Effector memory CD8-positive, alpha-beta T cell (primary cell): ENCODE measurements at regions not wholly inside any gene's neighbourhood (a gene's known extent, or its start where the extent isn't known, plus 50 kb on each side); places are given as distances from the start of the nearest gene placed in this dataset.

ENCODE experiments used
- ATAC-seq: fragments of 150-1000 bp; cut with Tn5 transposase; replicated peaks from 2 replicates; pipeline ENCODE4 v1.10.0; 2021; ENCODE audit warnings: mild to moderate bottlenecking, moderate library complexity
- DNase-seq, 3 experiments: peaks; one replicate each; pipeline ENCODE4 v3.0.0; 2021
- H3K27ac Mint-ChIP-seq, 2 donors: one replicate each; pipeline ENCODE4 v1.8.0; 2022; ENCODE audit warnings: mild to moderate bottlenecking in 2 of 2, mixed read lengths in 2 of 2, moderate library complexity in 2 of 2
- H3K27me3 Mint-ChIP-seq, 2 donors: one replicate each; pipeline ENCODE4 v1.8.0; 2022; ENCODE audit warnings: mixed read lengths in 2 of 2
- H3K36me3 Mint-ChIP-seq: one replicate; pipeline ENCODE4 v1.8.0; 2022; ENCODE audit warnings: mild to moderate bottlenecking, moderate library complexity, mixed read lengths; ENCODE audit not compliant: insufficient read depth
- H3K4me1 Mint-ChIP-seq, 2 donors: one replicate each; pipeline ENCODE4 v1.8.0; 2022; ENCODE audit warnings: low read depth in 2 of 2, mixed read lengths in 2 of 2
- H3K4me3 Mint-ChIP-seq, 2 donors: one replicate each; pipeline ENCODE4 v1.8.0; 2022; ENCODE audit warnings: mild to moderate bottlenecking in 2 of 2, mixed read lengths in 2 of 2, moderate library complexity in 2 of 2
- H3K9me3 Mint-ChIP-seq, 2 donors: one replicate each; pipeline ENCODE4 v1.8.0; 2022; ENCODE audit warnings: mixed read lengths in 2 of 2

DNA sequence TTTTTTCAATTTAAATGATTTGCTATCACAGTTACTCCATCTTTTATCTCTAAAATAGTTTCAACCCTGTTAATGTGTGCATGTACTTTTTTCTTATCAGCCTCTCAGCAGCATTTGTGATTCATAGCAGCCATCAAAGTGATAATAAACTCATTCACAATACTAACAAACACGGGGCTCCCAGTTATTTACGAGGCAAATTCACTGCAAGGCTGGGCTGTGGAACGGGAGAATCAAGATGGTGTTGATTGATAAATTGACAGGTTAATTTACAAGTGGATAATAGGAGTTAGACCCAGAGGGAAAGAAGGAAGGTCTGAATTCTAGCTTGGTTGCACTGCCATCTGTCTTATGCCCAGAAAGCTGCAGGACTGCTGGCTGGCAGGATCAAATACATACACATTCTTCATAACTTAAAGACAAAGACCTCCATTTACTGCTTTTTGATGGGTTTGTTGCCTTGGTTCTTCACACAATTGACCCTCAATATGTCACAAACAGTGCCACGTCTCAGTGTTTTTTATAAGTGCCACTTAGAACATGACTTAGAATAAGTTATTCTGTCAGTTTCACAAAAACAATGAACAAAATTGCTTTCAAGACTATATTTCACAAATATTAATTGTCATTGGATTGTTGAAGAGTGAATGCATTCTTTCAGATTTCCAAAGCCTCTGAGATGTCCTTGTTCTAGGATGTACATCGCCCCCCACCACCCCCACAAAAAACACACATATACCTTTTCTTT, 562.8 kb downstream of the NR2F2 start:
- H3K27ac Mint-ChIP-seq, result no peak overlapping the region
- no peaks in the 10 kb centered on the region for H3K36me3 Mint-ChIP-seq
- DNase-seq (no peak), ATAC-seq (no peak)
- H3K9me3 Mint-ChIP-seq, result no peaks in the 10 kb centered on the region
- H3K4me1 Mint-ChIP-seq, result peaks cover 3 to 5% of the 10 kb centered on the region in 2 donors
- no peaks in the 10 kb centered on the region for H3K27me3 Mint-ChIP-seq
- H3K4me3 Mint-ChIP-seq, result no peak overlapping the region

DNA sequence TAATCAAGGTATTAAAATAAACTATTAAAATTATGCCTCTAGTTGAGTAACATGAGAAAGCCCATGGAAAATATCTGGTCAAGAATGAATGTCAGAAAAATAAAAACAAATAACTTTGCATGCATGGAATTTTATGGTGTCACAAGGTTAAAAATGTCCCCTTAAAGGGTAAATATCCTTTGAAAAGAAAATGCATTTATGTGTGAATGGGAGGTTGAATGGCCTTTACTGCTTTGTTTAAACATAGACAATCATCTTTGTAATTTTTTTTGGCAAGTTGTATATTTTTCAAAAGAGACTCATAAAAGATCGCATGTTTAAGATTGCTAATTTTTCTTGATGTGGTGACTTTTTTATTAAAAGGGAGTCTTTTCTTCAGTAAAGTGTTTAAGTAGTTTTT, 564.2 kb downstream of the NR2F2 start:
- Mint-ChIP-seq H3K4me1 (peaks cover 3 to 5% of the 10 kb centered on the region in 2 donors), H3K4me3 (no peak overlapping the region), H3K27ac (no peak overlapping the region), H3K9me3 (no peaks in the 10 kb centered on the region), H3K36me3 (no peaks in the 10 kb centered on the region), H3K27me3 (no peaks in the 10 kb centered on the region)
- no peak for DNase-seq
- ATAC-seq, result no peak

DNA sequence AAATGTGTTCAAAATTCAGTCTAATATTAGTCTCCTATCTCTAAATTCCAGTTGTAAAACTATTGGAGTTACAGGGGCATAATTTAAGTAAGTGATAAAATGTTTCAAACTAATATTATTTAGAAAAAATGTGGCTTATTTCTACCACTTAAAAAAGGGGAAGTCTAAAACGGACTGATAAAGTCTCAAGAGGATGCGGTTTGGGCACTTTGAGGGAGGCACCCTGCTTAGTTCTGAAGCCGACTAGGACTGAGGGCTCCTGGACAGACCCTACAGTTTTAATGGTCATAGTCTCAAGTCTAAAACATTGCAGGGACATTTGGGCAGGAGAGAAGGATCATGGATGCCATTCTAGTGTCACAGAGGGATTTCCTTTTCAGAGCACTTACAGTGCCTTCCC, 566.3 kb downstream of the NR2F2 start:
- DNase-seq (no peak), ATAC-seq (no peak)
- H3K4me1 Mint-ChIP-seq, result no peaks in the 10 kb centered on the region
- no peak overlapping the region for H3K4me3 Mint-ChIP-seq
- H3K36me3 Mint-ChIP-seq, result no peaks in the 10 kb centered on the region
- peaks cover 5 to 11% of the 10 kb centered on the region in 2 donors for H3K9me3 Mint-ChIP-seq
- no peaks in the 10 kb centered on the region for H3K27me3 Mint-ChIP-seq
- no peak overlapping the region for H3K27ac Mint-ChIP-seq

DNA sequence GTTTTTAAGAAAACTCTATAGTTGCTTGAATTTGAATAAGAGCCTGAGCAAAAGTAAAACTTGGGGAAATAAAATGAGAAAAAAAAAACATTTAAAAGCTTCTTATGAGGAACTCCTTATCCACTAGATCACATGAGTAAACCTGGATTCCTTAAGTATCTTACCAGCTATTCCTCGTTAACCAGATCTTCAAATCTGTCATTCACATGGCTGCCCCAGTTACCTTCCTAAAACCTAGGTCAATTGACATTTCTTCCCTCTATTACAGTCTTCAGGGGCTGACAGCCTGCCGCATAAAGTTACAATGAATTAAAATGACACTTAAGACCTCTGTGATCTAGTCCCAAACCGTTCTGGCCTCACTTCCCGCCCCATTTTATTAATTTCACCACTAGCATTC, 583.6 kb downstream of the NR2F2 start:
- no peak overlapping the region for H3K27ac Mint-ChIP-seq
- H3K4me1 Mint-ChIP-seq, result no peaks in the 10 kb centered on the region
- no peaks in the 10 kb centered on the region for H3K27me3 Mint-ChIP-seq
- H3K9me3 Mint-ChIP-seq, result peaks cover 4 to 20% of the 10 kb centered on the region in 2 donors
- no peak for DNase-seq
- H3K36me3 Mint-ChIP-seq, result no peaks in the 10 kb centered on the region
- no peak overlapping the region for H3K4me3 Mint-ChIP-seq
- no peak for ATAC-seq

DNA sequence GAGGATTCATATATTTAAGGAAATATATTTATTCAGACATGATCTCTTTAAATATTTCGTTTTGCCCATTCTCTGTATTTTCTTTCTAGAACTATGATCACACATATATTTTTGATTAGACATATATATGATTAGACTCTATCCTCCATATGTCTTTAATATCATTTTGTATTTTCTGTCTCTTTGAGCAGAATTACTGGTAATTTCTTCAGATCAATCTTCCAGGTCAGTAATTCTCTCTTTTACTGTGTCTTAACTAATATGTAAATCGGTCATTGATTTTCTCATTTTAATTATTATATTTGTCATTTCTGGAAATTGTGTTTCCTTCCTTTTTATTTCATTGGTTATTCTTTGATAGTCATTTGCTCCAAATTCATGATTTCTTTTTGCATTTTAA, 586.2 kb downstream of the NR2F2 start:
- H3K27ac Mint-ChIP-seq, result no peak overlapping the region
- H3K9me3 Mint-ChIP-seq, result peaks cover 5 to 20% of the 10 kb centered on the region in 2 donors

DNA sequence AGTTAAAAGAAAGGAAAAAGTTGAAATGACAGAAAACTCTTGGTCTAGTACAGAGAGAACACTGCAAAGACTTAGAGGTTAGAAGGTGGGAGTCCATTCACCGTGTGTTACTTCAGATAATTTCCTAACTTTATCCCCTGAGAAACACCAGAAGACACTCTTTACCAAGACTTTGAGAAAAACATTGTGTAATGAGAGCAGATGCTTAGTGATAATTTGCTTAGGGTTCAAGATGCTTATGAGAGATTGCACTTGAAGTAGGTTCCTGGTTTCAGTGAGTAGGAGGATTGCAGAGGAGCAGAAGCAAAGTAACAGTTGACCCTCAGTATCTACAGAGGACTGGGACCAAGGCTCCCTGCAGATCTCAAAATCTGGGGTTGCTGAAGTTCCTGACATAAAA, 594.1 kb downstream of the NR2F2 start:
- ATAC-seq (no peak), DNase-seq (no peak)
- Mint-ChIP-seq H3K9me3 (peaks cover 8% of the 10 kb centered on the region in 2 donors), H3K4me3 (no peak overlapping the region), H3K27me3 (no peaks in the 10 kb centered on the region), H3K36me3 (no peaks in the 10 kb centered on the region), H3K27ac (no peak overlapping the region), H3K4me1 (no peaks in the 10 kb centered on the region)

More for the DNA sequence above, 586.2 kb downstream of the NR2F2 start:
- H3K27me3 Mint-ChIP-seq, result no peaks in the 10 kb centered on the region
- DNase-seq (no peak), ATAC-seq (no peak)
- no peaks in the 10 kb centered on the region for H3K36me3 Mint-ChIP-seq
- H3K4me3 Mint-ChIP-seq, result no peak overlapping the region
- no peaks in the 10 kb centered on the region for H3K4me1 Mint-ChIP-seq

DNA sequence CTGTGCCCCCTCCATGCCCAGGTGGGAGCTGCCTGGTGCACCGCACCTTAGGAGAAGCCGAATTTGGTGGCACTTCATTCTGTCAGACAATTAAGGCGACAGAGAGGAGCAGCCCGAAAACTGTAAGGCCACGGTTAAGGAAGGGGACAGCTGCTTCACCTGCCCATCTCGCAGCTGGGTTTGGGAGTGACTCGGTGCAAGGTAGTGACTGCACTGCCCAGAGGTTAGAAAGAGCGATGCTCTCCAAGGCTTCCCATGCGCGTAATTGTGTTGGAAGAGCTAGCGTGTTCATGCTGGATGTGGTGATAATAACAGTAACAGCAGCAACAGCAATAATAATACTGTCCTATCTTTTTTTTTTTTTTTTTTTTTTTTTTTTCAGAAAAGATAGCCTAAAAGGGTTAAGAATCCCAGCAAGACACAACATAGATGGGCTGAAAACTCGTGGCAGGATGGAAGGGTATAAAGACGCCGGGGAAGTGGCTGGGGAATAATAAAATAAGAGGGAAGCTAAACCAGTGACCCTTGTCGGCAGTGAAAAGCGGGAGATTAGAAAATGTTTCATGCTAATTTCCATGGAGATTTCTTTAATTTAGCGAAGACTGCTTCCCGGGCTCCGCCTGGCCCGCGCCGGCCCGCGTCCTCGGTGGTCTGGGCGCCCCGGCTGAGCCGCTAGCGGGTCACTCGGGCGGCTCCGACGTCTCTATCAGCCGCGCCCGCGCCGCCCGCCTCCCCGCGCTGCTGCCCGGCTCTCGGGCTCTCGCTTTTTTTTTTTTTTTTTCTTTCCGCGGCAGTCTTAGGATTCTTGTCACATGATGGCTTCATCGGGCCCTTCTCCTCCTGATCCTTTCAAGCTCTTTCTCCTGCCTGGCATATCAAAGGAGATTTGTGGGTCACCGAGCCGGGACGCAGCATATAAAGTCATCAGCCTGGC, 617.1 kb downstream of the NR2F2 start:
- H3K36me3 Mint-ChIP-seq, result no peaks in the 10 kb centered on the region

DNA sequence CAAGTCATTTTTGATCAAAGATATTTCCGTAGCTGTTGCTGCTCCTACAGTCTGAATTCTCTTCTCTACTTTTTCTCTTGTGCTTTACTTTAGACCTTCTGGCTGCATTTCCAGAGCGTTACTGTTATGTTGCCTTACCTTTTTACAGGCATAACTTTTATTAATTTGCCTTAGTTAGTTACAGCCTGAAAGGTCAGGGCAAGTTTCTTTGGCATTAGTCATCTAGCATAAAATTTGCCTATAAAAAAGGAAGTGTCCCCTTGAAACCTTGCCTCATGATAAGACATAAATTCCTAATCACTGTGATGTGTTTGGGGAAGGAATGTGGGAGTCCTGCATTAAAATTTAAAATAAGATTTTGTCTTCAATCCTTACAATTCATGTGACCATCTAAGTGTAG, 618.5 kb downstream of the NR2F2 start:
- Mint-ChIP-seq H3K27ac (no peak overlapping the region), H3K27me3 (peaks cover 14 to 26% of the 10 kb centered on the region in 2 donors), H3K4me1 (no peaks in the 10 kb centered on the region), H3K4me3 (no peak overlapping the region), H3K36me3 (no peaks in the 10 kb centered on the region), H3K9me3 (peaks cover 4 to 12% of the 10 kb centered on the region in 2 donors)
- ATAC-seq (no peak), DNase-seq (no peak)

More for the DNA sequence above, 617.1 kb downstream of the NR2F2 start:
- Mint-ChIP-seq H3K9me3 (peaks cover 2 to 9% of the 10 kb centered on the region in 2 donors), H3K4me1 (no peaks in the 10 kb centered on the region), H3K27ac (no peak overlapping the region), H3K4me3 (no peak overlapping the region), H3K27me3 (peaks cover 14 to 26% of the 10 kb centered on the region in 2 donors)
- DNase-seq, result no peak
- no peak for ATAC-seq

DNA sequence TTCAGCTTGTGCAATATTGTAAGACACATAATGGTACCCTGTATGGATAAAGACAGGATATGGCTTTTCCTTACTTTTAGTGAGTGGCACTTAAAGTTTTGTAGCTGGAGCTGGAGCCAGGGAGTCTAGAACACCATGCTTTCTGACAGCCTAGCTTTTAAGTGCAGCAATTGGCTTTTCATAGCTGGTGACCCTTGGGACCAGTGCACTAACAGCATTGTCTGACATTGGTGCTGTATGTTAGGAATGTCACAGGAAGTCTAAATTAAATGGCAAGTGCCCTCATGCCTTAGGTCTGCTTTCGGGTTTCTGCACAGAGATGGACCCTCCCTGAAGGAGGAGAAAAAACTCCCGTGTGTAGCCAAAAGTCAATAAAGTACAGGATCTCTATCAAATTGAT, 628.2 kb downstream of the NR2F2 start:
- H3K9me3 Mint-ChIP-seq, result peaks cover 7 to 11% of the 10 kb centered on the region in 2 donors
- no peaks in the 10 kb centered on the region for H3K36me3 Mint-ChIP-seq
- no peaks in the 10 kb centered on the region for H3K4me1 Mint-ChIP-seq
- H3K27me3 Mint-ChIP-seq, result no peaks in the 10 kb centered on the region
- H3K27ac Mint-ChIP-seq, result no peak overlapping the region
- H3K4me3 Mint-ChIP-seq, result no peak overlapping the region
- ATAC-seq (no peak), DNase-seq (no peak)

DNA sequence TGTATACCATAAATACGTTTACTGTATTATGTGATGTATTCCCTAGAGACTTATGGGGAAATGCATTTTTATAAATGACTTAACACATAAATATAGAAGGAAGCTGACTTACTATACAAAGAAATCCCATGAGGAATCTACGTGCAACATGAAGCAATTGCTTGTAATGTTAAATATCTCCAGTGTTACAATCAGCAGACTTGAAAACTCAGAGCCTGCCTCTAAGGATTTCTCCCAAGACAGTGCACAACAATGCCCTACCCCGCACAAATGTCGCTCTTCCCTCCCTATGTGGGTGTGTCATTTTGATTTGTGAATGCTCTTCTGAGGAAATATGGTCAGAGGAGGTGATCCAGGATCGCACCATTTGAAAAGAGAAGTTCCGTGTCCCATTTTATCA, 629.0 kb downstream of the NR2F2 start:
- Mint-ChIP-seq H3K4me3 (no peak overlapping the region), H3K27ac (no peak overlapping the region), H3K27me3 (no peaks in the 10 kb centered on the region), H3K9me3 (peaks cover 7 to 11% of the 10 kb centered on the region in 2 donors), H3K4me1 (no peaks in the 10 kb centered on the region), H3K36me3 (no peaks in the 10 kb centered on the region)
- ATAC-seq (no peak), DNase-seq (no peak)

DNA sequence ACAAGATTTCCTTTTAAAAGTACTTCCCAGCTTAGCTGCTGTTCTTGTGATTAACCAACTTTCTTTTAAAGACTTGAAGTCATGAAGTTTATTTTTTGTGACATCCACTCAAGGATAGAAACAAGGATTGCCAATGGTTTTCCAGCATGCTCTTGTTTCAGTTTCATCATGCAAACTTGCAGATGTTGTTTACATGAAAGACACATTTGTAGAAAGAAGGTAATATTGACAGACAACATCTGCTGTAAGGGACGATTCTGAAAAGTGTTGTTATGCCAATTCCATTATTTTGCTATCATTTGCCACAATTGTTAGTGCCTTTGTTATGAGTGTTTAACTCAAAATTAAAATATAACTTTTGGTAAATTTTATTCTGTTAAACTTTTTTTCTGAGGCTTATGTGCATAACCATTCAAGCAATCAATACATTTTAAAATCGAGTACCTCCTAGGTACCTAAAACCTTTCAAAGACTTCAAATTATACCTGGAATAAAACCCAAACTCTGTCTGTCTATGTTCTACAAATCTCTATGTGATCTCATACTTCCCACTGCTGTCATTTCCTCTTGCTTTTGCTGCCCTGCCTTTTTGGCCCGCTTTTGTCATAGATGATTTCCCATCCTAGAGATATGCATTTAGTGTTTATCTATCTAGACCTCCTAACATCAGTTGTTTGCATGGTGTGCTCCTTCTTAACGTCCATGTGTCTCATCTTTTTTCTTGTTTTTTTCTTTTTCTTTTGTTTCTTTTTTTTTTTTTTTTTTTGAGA, 630.4 kb downstream of the NR2F2 start:
- Mint-ChIP-seq H3K36me3 (no peaks in the 10 kb centered on the region), H3K27ac (no peak overlapping the region), H3K9me3 (peaks cover 11 to 15% of the 10 kb centered on the region in 2 donors), H3K4me1 (no peaks in the 10 kb centered on the region), H3K27me3 (no peaks in the 10 kb centered on the region), H3K4me3 (no peak overlapping the region)
- no peak for DNase-seq
- ATAC-seq, result no peak

DNA sequence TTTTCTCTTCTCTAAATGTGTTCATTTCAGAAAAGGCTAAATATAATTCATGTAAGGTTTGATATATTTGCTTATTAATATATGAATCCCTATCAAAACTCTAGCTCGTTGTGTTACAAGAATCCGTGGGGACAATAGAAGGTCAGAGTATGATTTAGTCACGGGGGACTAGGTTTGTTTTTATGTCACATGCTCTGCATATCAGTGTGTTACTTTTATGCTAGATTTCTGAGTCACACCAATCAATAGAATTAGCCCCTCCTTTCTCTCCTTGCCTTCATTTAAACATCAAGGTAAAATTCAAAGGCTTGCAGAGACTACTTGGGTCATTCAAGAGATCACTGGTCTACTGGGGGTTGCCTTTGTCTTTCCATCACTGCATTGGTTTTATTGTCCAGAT, 636.1 kb downstream of the NR2F2 start:
- no peak overlapping the region for H3K4me3 Mint-ChIP-seq
- H3K9me3 Mint-ChIP-seq, result peaks cover 18 to 33% of the 10 kb centered on the region in 2 donors
- no peaks in the 10 kb centered on the region for H3K4me1 Mint-ChIP-seq
- ATAC-seq (no peak), DNase-seq (no peak)
- H3K36me3 Mint-ChIP-seq, result peaks cover 2% of the 10 kb centered on the region
- no peak overlapping the region for H3K27ac Mint-ChIP-seq
- no peaks in the 10 kb centered on the region for H3K27me3 Mint-ChIP-seq
